Breast epithelium (tissue), 3 donors: ENCODE measurements at regions not wholly inside any gene's neighbourhood (a gene's known extent, or its start where the extent isn't known, plus 50 kb on each side); places are given as distances from the start of the nearest gene placed in this dataset.
"Not testable (repeated sequence)": the region's sequence is repeated elsewhere in the genome, so short reads cannot be mapped to it uniquely, and the experiment has no call there.

Experiments used
- POLR2AphosphoS5 ChIP-seq, 3 donors: sonication (generic); formaldehyde crosslinking; IDR thresholded peaks; one replicate each; pipeline ENCODE4 v1.6.1; 2017; ENCODE audit warnings: antibody characterized with exemption in 3 of 3
- TF ChIP-seq, protein P1 (sequence below), 3 donors: fragments of 450-650 bp; IDR thresholded peaks; one replicate each; pipeline ENCODE4 v1.5.1; 2016 to 2017; ENCODE audit warnings: antibody characterized with exemption in 3 of 3, mild to moderate bottlenecking in 3 of 3, moderate library complexity in 3 of 3

DNA sequence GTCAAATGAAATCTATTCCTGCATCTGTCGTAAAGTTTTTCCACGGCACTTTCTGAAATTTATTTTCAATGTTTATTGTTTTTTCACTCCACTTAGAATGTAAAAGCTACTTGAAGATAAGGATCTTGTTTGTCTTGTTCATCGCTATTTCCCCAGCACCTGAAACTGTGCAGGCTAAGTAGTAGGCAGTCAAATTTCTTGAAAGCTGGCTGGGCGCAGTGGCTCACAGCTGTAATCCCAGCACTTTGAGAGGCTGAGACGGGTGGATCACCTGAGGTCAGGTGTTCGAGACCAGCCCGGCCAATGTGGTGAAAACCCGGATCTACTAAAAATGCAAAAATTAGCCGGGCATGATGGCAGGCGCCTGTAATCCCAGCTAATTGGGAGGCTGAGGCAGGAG is 111.0 kb downstream of the POTEC start:
- TF ChIP-seq, protein P1, sequence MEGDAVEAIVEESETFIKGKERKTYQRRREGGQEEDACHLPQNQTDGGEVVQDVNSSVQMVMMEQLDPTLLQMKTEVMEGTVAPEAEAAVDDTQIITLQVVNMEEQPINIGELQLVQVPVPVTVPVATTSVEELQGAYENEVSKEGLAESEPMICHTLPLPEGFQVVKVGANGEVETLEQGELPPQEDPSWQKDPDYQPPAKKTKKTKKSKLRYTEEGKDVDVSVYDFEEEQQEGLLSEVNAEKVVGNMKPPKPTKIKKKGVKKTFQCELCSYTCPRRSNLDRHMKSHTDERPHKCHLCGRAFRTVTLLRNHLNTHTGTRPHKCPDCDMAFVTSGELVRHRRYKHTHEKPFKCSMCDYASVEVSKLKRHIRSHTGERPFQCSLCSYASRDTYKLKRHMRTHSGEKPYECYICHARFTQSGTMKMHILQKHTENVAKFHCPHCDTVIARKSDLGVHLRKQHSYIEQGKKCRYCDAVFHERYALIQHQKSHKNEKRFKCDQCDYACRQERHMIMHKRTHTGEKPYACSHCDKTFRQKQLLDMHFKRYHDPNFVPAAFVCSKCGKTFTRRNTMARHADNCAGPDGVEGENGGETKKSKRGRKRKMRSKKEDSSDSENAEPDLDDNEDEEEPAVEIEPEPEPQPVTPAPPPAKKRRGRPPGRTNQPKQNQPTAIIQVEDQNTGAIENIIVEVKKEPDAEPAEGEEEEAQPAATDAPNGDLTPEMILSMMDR (IDR thresholded peaks at IDR 0.05) = not testable (repeated sequence)
- not testable (repeated sequence) for TF ChIP-seq POLR2AphosphoS5 (IDR thresholded peaks at IDR 0.05)
